Kidney epithelial cell (primary cell): ENCODE measurements at regions not wholly inside any gene's neighbourhood (a gene's known extent, or its start where the extent isn't known, plus 50 kb on each side); places are given as distances from the start of the nearest gene placed in this dataset.

Source experiments
- DNase-seq: peaks from one replicate; pipeline ENCODE4 v3.0.0-alpha.2; 2010; ENCODE audit warnings: low read depth
- H3K27me3 ChIP-seq: 2 replicates; pipeline ENCODE4 v1.6.0; 2011; ENCODE audit warnings: low read length; ENCODE audit not compliant: control insufficient read depth, insufficient read depth
- H3K36me3 ChIP-seq: 2 replicates; pipeline ENCODE4 v1.5.1; 2011; ENCODE audit warnings: low read length; ENCODE audit not compliant: control insufficient read depth, insufficient read depth
- H3K4me3 ChIP-seq: 2 replicates; pipeline ENCODE4 v1.5.1; 2011; ENCODE audit warnings: low read depth, mild to moderate bottlenecking, control low read depth, low read length
- TF ChIP-seq, protein P1 (sequence below): IDR thresholded peaks from 2 replicates; pipeline ENCODE4 v1.5.1; 2011; ENCODE audit warnings: mild to moderate bottlenecking, moderate library complexity, low read length, control low read depth, inconsistent platforms; ENCODE audit not compliant: insufficient read depth, poor library complexity, severe bottlenecking

DNA sequence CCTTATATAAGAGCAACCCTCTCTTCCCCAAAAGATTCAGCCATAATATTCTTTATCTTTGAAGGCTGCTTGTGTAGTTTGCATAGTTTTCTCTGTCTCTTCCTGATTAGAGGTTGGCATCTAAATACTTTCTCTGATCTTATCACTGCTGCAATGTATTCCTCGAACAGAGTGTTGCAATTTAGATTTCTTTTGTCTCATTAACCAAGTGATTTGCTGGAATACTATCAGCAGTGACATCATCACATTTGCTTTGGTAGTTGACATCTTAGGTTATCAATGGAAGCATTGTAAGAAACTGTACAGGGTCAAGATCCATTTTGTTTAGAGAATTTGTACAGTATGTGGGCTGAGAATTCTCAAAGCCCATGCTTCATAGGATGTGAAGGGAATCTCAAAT lies 72.0 kb upstream of the NEUROD1 start:
- H3K36me3 ChIP-seq: no peaks in the 10 kb centered on the region
- H3K27me3 ChIP-seq: no peaks in the 10 kb centered on the region
- no peak for DNase-seq
- TF ChIP-seq, protein P1, sequence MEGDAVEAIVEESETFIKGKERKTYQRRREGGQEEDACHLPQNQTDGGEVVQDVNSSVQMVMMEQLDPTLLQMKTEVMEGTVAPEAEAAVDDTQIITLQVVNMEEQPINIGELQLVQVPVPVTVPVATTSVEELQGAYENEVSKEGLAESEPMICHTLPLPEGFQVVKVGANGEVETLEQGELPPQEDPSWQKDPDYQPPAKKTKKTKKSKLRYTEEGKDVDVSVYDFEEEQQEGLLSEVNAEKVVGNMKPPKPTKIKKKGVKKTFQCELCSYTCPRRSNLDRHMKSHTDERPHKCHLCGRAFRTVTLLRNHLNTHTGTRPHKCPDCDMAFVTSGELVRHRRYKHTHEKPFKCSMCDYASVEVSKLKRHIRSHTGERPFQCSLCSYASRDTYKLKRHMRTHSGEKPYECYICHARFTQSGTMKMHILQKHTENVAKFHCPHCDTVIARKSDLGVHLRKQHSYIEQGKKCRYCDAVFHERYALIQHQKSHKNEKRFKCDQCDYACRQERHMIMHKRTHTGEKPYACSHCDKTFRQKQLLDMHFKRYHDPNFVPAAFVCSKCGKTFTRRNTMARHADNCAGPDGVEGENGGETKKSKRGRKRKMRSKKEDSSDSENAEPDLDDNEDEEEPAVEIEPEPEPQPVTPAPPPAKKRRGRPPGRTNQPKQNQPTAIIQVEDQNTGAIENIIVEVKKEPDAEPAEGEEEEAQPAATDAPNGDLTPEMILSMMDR: no peak
- no peak overlapping the region for H3K4me3 ChIP-seq

DNA sequence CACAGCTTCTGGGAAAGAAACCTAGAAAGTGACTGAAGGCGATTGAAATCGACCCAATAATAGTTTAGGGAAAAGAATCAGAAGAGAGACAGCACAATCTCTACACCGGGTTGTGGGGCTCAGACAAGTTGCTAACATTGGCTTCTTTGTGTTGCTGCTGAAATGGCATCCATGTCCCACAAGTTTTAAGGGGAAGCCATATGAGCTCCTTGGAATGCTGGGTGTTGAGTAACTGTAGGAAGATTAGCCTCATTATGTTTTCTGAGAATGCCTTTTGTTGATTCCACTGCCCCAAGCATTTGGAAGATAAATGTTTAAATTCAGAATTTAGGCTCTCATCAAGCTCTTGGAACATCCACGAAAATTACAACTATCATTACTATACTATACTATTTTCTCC lies 73.4 kb upstream of the NEUROD1 start:
- Histone ChIP-seq H3K36me3 (no peaks in the 10 kb centered on the region), H3K27me3 (no peaks in the 10 kb centered on the region), H3K4me3 (no peak overlapping the region)
- TF ChIP-seq, protein P1: no peak
- DNase-seq: no peak

DNA sequence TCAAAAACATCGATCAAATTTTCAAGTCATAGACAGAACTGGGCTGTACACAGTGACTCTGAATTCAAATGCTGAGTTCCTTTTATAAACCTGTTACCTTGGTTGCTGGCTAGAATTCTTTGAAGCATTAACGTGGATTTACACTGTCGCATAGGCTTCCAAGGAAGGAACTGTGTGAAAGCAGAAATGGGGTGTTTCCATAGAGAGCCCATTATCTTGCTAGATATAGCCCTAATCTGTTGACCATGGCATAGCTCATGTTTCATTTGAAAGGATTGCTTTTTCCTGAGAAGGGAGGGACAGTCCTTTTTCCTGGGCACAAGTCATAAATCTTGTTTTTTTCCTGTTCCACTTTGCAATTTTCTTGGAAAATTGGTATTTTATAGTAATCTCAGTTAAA lies 73.8 kb upstream of the NEUROD1 start:
- no peak for DNase-seq
- no peak overlapping the region for H3K4me3 ChIP-seq
- TF ChIP-seq, protein P1: no peak
- no peaks in the 10 kb centered on the region for H3K36me3 ChIP-seq
- H3K27me3 ChIP-seq: no peaks in the 10 kb centered on the region

DNA sequence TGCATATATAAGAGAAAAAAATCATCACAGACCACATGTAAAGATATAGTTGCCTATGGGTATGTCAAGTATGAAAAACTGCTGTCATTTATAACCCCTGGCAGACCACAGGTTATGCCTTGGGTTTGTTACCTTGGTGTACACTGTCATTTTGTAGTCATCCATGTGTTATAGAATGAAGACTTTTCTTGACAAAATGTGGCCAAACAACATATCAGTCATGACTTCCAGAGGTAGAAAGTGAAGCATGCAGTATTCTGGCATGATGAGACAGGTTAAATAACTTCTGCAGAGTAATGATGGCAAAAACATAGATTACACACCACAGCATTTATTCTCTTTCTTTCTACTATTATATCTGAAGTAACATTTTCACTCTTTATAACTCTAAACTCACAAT lies 74.9 kb upstream of the NEUROD1 start:
- Histone ChIP-seq H3K4me3 (no peak overlapping the region), H3K36me3 (no peaks in the 10 kb centered on the region), H3K27me3 (no peaks in the 10 kb centered on the region)
- TF ChIP-seq, protein P1: no peak
- no peak for DNase-seq

DNA sequence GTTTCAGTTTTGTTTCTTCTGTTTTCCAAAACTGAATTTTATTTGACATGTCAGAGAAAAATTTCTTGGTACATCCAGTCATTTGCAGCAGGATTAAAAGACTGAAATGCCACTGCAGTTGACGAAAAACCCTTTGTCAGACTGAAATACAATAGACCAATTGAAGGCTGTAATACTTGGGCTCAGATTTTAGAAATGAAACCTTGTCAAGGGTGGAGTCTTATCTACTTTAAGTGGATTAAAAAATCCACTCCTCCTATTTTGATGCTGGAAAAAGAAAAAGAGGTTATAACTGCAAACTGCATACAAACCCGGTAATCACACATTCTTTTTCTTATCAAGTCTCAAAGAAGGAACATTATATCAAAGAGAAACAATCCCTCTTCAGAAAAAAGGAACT lies 80.2 kb upstream of the NEUROD1 start:
- TF ChIP-seq, protein P1: no peak
- Histone ChIP-seq H3K36me3 (no peaks in the 10 kb centered on the region), H3K27me3 (no peaks in the 10 kb centered on the region), H3K4me3 (no peak overlapping the region)
- DNase-seq: no peak

DNA sequence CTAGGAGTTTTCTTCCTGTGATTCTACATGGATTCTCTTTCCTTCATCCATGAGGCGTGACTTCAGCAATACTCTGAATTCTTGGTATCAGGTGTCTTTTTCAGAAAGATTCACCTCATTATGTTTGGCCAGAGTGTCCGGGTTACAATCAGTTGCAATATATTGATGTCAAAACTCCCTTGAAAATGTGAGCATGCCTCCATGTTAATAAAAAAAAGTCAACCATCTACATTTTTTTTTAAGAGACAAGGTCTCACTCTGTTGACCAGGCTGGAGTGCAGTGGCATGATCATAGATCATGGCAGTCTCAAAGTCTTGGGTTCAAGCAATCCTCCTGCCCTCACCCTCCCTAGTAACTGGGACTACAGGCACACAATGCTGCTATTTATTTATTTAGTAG lies 80.9 kb upstream of the NEUROD1 start:
- no peaks in the 10 kb centered on the region for H3K27me3 ChIP-seq
- DNase-seq: no peak
- no peaks in the 10 kb centered on the region for H3K36me3 ChIP-seq
- H3K4me3 ChIP-seq: no peak overlapping the region
- TF ChIP-seq, protein P1: no peak
